Activated CD4-positive, alpha-beta T cell treated with anti-CD3 and anti-CD28 coated beads, Interleukin-2, amount 10 ng/mL, durations not matched to agents 24 days and 14 days (primary cell): ENCODE measurements at regions not wholly inside any gene's neighbourhood (a gene's known extent, or its start where the extent isn't known, plus 50 kb on each side); places are given as distances from the start of the nearest gene placed in this dataset.

Experiments used
- DNase-seq: peaks from one replicate; pipeline ENCODE4 v3.0.0; 2022
- H3K27ac Mint-ChIP-seq: one replicate; pipeline ENCODE4 v1.8.0; 2022; ENCODE audit warnings: mild to moderate bottlenecking, mixed read lengths
- H3K27me3 Mint-ChIP-seq: one replicate; pipeline ENCODE4 v1.8.0; 2022; ENCODE audit warnings: mixed read lengths
- H3K36me3 Mint-ChIP-seq: one replicate; pipeline ENCODE4 v1.8.0; 2022; ENCODE audit warnings: low read depth, mild to moderate bottlenecking, mixed read lengths
- H3K4me1 Mint-ChIP-seq: one replicate; pipeline ENCODE4 v1.8.0; 2021; ENCODE audit warnings: mixed read lengths
- H3K4me3 Mint-ChIP-seq: one replicate; pipeline ENCODE4 v1.8.0; 2022; ENCODE audit warnings: mild to moderate bottlenecking, moderate library complexity, mixed read lengths
- H3K9me3 Mint-ChIP-seq: one replicate; pipeline ENCODE4 v1.8.0; 2021; ENCODE audit warnings: mixed read lengths
- intact Hi-C: fragments of 100-400 bp; cut with micrococcal nuclease; formaldehyde crosslinking; loops from one replicate; pipeline ENCODE4 v1.15.1; 2023

GRCh38 chr2:217260441-217261115 lies 400.7 kb upstream of the TNP1 start:
- intact Hi-C loops = no loop called here
- no peak overlapping the region for H3K27ac Mint-ChIP-seq
- no peak overlapping the region for H3K4me3 Mint-ChIP-seq
- H3K4me1 Mint-ChIP-seq = no peaks in the 10 kb centered on the region
- no peak for DNase-seq
- peaks cover 9% of the 10 kb centered on the region for H3K27me3 Mint-ChIP-seq
- peaks cover 4% of the 10 kb centered on the region for H3K9me3 Mint-ChIP-seq
- H3K36me3 Mint-ChIP-seq = no peaks in the 10 kb centered on the region

DNA sequence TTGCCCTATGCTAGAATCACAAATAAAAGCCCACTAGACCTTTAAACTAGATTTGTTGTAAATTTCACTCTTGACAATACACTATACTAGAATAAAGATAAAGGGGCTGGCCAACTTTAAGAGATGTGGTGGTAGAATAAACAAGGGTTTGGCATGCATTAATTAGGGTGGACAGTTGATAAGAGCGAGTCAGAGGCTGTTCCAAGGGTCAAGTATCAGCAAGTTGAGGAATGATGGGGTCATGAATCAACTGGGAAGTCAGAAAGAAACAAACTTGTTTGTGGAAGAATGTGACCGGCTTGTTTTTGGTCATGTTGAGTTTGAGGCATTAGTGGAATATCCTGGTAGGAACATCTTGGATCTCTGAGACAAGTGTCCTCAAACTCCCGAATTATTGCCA lies 398.3 kb upstream of the TNP1 start:
- H3K9me3 Mint-ChIP-seq = peaks cover 4% of the 10 kb centered on the region
- intact Hi-C loops = no loop called here
- no peak overlapping the region for H3K27ac Mint-ChIP-seq
- DNase-seq = no peak
- peaks cover 15% of the 10 kb centered on the region for H3K27me3 Mint-ChIP-seq
- H3K4me1 Mint-ChIP-seq = no peaks in the 10 kb centered on the region
- H3K36me3 Mint-ChIP-seq = no peaks in the 10 kb centered on the region
- no peak overlapping the region for H3K4me3 Mint-ChIP-seq

GRCh38 chr2:217256251-217256650 lies 396.4 kb upstream of the TNP1 start:
- H3K4me1 Mint-ChIP-seq = no peaks in the 10 kb centered on the region
- H3K27me3 Mint-ChIP-seq = peaks cover 12% of the 10 kb centered on the region
- H3K9me3 Mint-ChIP-seq = no peaks in the 10 kb centered on the region
- no peaks in the 10 kb centered on the region for H3K36me3 Mint-ChIP-seq
- H3K4me3 Mint-ChIP-seq = no peak overlapping the region
- intact Hi-C loops = no loop called here
- H3K27ac Mint-ChIP-seq = no peak overlapping the region
- no peak for DNase-seq

GRCh38 chr2:217254111-217254510 lies 394.2 kb upstream of the TNP1 start:
- Mint-ChIP-seq H3K4me1 (no peaks in the 10 kb centered on the region), H3K27me3 (peaks cover 8% of the 10 kb centered on the region), H3K27ac (no peak overlapping the region), H3K36me3 (no peaks in the 10 kb centered on the region), H3K9me3 (no peaks in the 10 kb centered on the region), H3K4me3 (no peak overlapping the region)
- intact Hi-C loops = no loop called here
- DNase-seq = no peak

GRCh38 chr2:217252181-217252580 lies 392.3 kb upstream of the TNP1 start:
- no peaks in the 10 kb centered on the region for H3K4me1 Mint-ChIP-seq
- no peaks in the 10 kb centered on the region for H3K36me3 Mint-ChIP-seq
- no peaks in the 10 kb centered on the region for H3K9me3 Mint-ChIP-seq
- intact Hi-C loops = no loop called here
- peaks cover 13% of the 10 kb centered on the region for H3K27me3 Mint-ChIP-seq
- no peak for DNase-seq
- no peak overlapping the region for H3K27ac Mint-ChIP-seq
- H3K4me3 Mint-ChIP-seq = no peak overlapping the region

DNA sequence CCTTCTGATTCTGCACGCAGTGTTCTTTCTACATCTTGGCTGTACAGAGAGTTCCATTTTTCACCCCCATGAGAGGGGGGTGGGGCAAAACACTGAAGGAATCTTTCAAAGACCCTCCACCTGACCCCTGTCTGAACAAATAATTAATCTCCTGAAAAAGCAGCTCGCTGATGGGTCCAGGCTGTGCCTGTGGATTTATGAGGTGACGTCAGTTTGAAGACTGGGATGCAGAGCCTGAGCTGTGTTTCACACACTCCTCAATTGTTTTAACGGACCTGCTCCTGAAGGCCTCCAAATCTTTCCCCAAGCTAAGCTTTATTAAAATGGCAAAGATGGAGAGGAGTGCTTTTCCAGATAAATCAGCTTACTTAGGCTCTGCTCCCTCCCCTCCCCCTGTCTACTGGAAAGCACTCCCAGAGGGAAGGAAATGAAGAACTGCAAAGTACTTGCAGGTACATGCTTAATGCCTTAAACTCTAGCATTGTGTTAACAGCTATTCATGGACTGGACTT lies 390.2 kb upstream of the TNP1 start:
- Mint-ChIP-seq H3K27me3 (peaks cover 13% of the 10 kb centered on the region), H3K4me1 (peaks cover 4% of the 10 kb centered on the region), H3K27ac (no peak overlapping the region), H3K36me3 (no peaks in the 10 kb centered on the region), H3K4me3 (no peak overlapping the region), H3K9me3 (no peaks in the 10 kb centered on the region)
- no peak for DNase-seq
- intact Hi-C loops = no loop called here

GRCh38 chr2:217249121-217250012 lies 389.5 kb upstream of the TNP1 start:
- intact Hi-C loops = no loop called here
- no peaks in the 10 kb centered on the region for H3K36me3 Mint-ChIP-seq
- no peak for DNase-seq
- no peak overlapping the region for H3K4me3 Mint-ChIP-seq
- no peak overlapping the region for H3K27ac Mint-ChIP-seq
- peaks cover 4% of the 10 kb centered on the region for H3K4me1 Mint-ChIP-seq
- H3K9me3 Mint-ChIP-seq = no peaks in the 10 kb centered on the region
- H3K27me3 Mint-ChIP-seq = peaks cover 13% of the 10 kb centered on the region

- Mint-ChIP-seq H3K27me3 (peaks cover 8% of the 10 kb centered on the region), H3K36me3 (no peaks in the 10 kb centered on the region)
- intact Hi-C loops = no loop called here
These were observed 388.6 kb upstream of the TNP1 start for GRCh38 chr2:217248312-217248935.

GRCh38 chr2:217247476-217247875 lies 387.6 kb upstream of the TNP1 start:
- H3K27me3 Mint-ChIP-seq = peaks cover 7% of the 10 kb centered on the region
- intact Hi-C loops = no loop called here
- H3K4me1 Mint-ChIP-seq = peaks cover 4% of the 10 kb centered on the region
- no peak overlapping the region for H3K27ac Mint-ChIP-seq
- H3K4me3 Mint-ChIP-seq = no peak overlapping the region
- no peaks in the 10 kb centered on the region for H3K9me3 Mint-ChIP-seq
- no peak for DNase-seq
- no peaks in the 10 kb centered on the region for H3K36me3 Mint-ChIP-seq

More at GRCh38 chr2:217248312-217248935, 388.6 kb upstream of the TNP1 start:
- H3K9me3 Mint-ChIP-seq = no peaks in the 10 kb centered on the region
- H3K4me3 Mint-ChIP-seq = no peak overlapping the region
- no peak overlapping the region for H3K27ac Mint-ChIP-seq
- H3K4me1 Mint-ChIP-seq = peaks cover 4% of the 10 kb centered on the region
- no peak for DNase-seq

- H3K36me3 Mint-ChIP-seq = no peaks in the 10 kb centered on the region
- H3K9me3 Mint-ChIP-seq = no peaks in the 10 kb centered on the region
- intact Hi-C loops = no loop called here
- no peak overlapping the region for H3K27ac Mint-ChIP-seq
- peaks cover 4% of the 10 kb centered on the region for H3K27me3 Mint-ChIP-seq
- peaks cover 4% of the 10 kb centered on the region for H3K4me1 Mint-ChIP-seq
- no peak for DNase-seq
- H3K4me3 Mint-ChIP-seq = no peak overlapping the region
These were observed 386.2 kb upstream of the TNP1 start for GRCh38 chr2:217246108-217246507.

DNA sequence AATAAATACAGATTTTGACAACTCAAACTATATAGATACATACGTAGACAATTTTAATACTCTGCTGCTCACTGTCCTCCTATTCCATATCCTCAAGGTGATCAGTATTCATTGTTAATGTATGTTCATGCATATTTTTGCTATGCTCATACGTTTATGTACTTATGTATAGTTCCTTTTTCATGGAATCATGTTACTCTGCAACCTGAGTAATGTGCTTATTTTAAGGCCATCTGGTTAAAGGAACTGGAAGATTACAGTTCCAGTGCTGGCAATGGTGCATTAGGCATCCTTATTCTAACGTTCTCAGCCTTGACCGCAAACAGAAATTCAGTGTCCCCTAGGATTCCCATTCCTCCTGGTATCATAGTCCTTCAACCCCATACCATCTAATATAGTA lies 385.0 kb upstream of the TNP1 start:
- Mint-ChIP-seq H3K27ac (no peak overlapping the region), H3K36me3 (no peaks in the 10 kb centered on the region), H3K4me1 (peaks cover 4% of the 10 kb centered on the region), H3K9me3 (no peaks in the 10 kb centered on the region), H3K4me3 (no peak overlapping the region), H3K27me3 (peaks cover 6% of the 10 kb centered on the region)
- no peak for DNase-seq
- intact Hi-C loops = no loop called here

DNA sequence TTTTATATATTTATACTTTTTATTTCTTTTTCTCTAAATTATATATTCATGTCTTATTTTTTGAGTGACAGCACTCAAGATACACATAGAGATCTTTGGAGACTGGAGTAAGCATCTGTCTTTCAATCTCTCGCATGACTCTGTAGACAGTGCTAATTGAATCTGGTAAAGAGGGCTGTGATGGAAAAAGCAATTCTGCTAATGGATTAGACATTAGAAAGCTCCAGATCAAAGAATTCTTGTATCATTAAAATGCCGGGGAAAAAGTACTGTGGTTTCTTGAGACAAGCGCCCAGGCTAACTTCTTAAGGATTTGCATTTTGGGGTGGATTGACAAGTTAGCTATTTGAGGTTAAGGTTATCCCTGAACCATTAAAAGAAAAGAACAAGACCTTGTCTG lies 383.1 kb upstream of the TNP1 start:
- Mint-ChIP-seq H3K27ac (no peak overlapping the region), H3K36me3 (no peaks in the 10 kb centered on the region), H3K4me3 (no peak overlapping the region), H3K4me1 (peaks cover 4% of the 10 kb centered on the region), H3K9me3 (no peaks in the 10 kb centered on the region), H3K27me3 (peaks cover 7% of the 10 kb centered on the region)
- intact Hi-C loops = no loop called here
- no peak for DNase-seq

DNA sequence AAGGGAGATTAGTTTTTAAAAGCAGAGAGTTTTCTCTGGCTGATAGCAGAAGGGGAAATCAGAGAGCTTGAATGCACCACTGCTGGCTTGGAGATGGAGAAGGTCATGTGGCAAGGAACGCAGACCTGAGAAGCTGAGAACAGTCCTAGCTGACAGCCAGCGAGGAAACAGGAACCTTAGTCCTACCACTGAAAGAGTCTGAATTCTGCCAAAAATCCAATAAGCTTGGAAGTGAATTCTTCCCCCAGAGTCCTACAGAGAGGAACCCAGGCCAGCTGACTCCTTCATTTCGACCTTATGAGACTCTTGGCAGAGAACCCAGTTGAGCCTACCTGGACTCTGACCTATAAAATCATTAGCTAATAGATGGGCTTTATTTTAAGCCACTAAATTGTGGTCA lies 371.9 kb upstream of the TNP1 start:
- H3K27me3 Mint-ChIP-seq = peaks cover 25% of the 10 kb centered on the region
- intact Hi-C loops = no loop called here
- no peak overlapping the region for H3K4me3 Mint-ChIP-seq
- H3K9me3 Mint-ChIP-seq = peaks cover 19% of the 10 kb centered on the region
- no peak for DNase-seq
- no peak overlapping the region for H3K27ac Mint-ChIP-seq
- peaks cover 3% of the 10 kb centered on the region for H3K4me1 Mint-ChIP-seq
- peaks cover 2% of the 10 kb centered on the region for H3K36me3 Mint-ChIP-seq

DNA sequence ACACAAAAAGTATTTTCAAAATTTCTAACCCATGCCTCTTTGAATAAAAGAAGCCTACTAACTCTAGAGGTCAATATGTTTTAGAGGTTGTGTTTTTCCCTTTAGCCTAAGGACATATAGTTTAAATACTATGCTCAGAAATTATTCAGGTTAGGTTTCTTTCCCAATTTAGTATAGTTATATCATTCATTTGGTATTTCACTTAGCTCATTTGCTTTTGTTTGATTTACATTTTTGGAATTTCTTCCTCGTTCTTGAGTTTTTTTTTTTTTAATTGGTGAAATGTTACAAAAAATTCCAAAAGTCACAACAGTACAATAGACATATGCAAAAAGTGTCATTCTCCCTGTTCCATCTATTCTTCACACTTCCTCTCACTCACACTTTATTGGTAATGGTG lies 371.3 kb upstream of the TNP1 start:
- Mint-ChIP-seq H3K9me3 (peaks cover 14% of the 10 kb centered on the region), H3K4me3 (no peak overlapping the region), H3K27me3 (peaks cover 23% of the 10 kb centered on the region), H3K36me3 (no peaks in the 10 kb centered on the region), H3K4me1 (peaks cover 2% of the 10 kb centered on the region), H3K27ac (no peak overlapping the region)
- intact Hi-C loops = no loop called here
- no peak for DNase-seq
